HG03175 (cell line): ENCODE measurements at regions not wholly inside any gene's neighbourhood (a gene's known extent, or its start where the extent isn't known, plus 50 kb on each side); places are given as distances from the start of the nearest gene placed in this dataset.

Experiments used
- ATAC-seq: cut with Tn5 transposase; IDR thresholded peaks from one replicate; pipeline ENCODE4 v1.9.1; 2021; ENCODE audit warnings: mild to moderate bottlenecking, moderate library complexity; ENCODE audit not compliant: unreplicated experiment

- ATAC-seq = no peak
Observed at GRCh38 chr9:91066042-91066415, 264.4 kb downstream of the SYK start.

GRCh38 chr9:91066856-91067255, 265.2 kb downstream of the SYK start:
- no peak for ATAC-seq

GRCh38 chr9:91067306-91067860, 265.8 kb downstream of the SYK start:
- ATAC-seq = no peak

GRCh38 chr9:91071184-91071990, 269.8 kb downstream of the SYK start:
- ATAC-seq = no peak

- no peak for ATAC-seq
Observed at GRCh38 chr9:91073049-91073810, 271.6 kb downstream of the SYK start.

GRCh38 chr9:91073811-91074771, 272.5 kb downstream of the SYK start:
- no peak for ATAC-seq

GRCh38 chr9:91074866-91075265, 273.2 kb downstream of the SYK start:
- ATAC-seq = no peak

GRCh38 chr9:91075279-91075678, 273.7 kb downstream of the SYK start:
- no peak for ATAC-seq

GRCh38 chr9:91077624-91078368, 276.2 kb downstream of the SYK start:
- ATAC-seq = no peak

GRCh38 chr9:91078369-91078695, 276.7 kb downstream of the SYK start:
- ATAC-seq = no peak

- ATAC-seq = no peak
Observed at GRCh38 chr9:91082731-91083130, 279.0 kb downstream of the AUH start.

GRCh38 chr9:91084896-91085516, 276.7 kb downstream of the AUH start:
- no peak for ATAC-seq

GRCh38 chr9:91085517-91086291, 276.0 kb downstream of the AUH start:
- no peak for ATAC-seq

- no peak for ATAC-seq
Observed at GRCh38 chr9:91086657-91087461, 274.9 kb downstream of the AUH start.

GRCh38 chr9:91087462-91087759, 274.3 kb downstream of the AUH start:
- no peak for ATAC-seq

- no peak for ATAC-seq
Observed at GRCh38 chr9:91089405-91090129, 272.2 kb downstream of the AUH start.

GRCh38 chr9:91090130-91090410, 271.6 kb downstream of the AUH start:
- ATAC-seq = no peak

- ATAC-seq = no peak
Observed at GRCh38 chr9:91092214-91092613, 269.5 kb downstream of the AUH start.
